Activated CD8-positive, alpha-beta T cell treated with anti-CD3 and anti-CD28 coated beads for 36 hours (primary cell): ENCODE measurements at regions not wholly inside any gene's neighbourhood (a gene's known extent, or its start where the extent isn't known, plus 50 kb on each side); places are given as distances from the start of the nearest gene placed in this dataset.

Experiments
- ATAC-seq: fragments of 200-7000 bp; cut with Tn5 transposase; one replicate; pipeline ENCODE4 v1.10.0; 2021; ENCODE audit warnings: mild to moderate bottlenecking, moderate library complexity
- CTCF ChIA-PET: fragments of 350-600 bp; sonication (Branson Sonifier 250); formaldehyde crosslinking; loops from one replicate; lab custom pipeline; 2021; ENCODE audit warnings: antibody characterized with exemption; lab: Charles Lee
- POLR2A ChIA-PET: fragments of 350-600 bp; sonication (Branson Sonifier 250); formaldehyde crosslinking; loops from one replicate; lab custom pipeline; 2021; ENCODE audit warnings: antibody characterized with exemption; lab: Charles Lee
- DNase-seq: peaks from one replicate; pipeline ENCODE4 v3.0.0-alpha.2; 2020
- H3K27ac Mint-ChIP-seq: one replicate; pipeline ENCODE4 v1.8.0; 2021; ENCODE audit warnings: mild to moderate bottlenecking, mixed read lengths
- H3K27me3 Mint-ChIP-seq: one replicate; pipeline ENCODE4 v1.8.0; 2021; ENCODE audit warnings: mixed read lengths
- H3K36me3 Mint-ChIP-seq: one replicate; pipeline ENCODE4 v1.8.0; 2021; ENCODE audit warnings: low read depth, mixed read lengths
- H3K4me1 Mint-ChIP-seq: one replicate; pipeline ENCODE4 v1.8.0; 2021; ENCODE audit warnings: low read depth, mixed read lengths
- H3K4me3 Mint-ChIP-seq: one replicate; pipeline ENCODE4 v1.8.0; 2021; ENCODE audit warnings: mild to moderate bottlenecking, moderate library complexity, mixed read lengths
- H3K9me3 Mint-ChIP-seq: one replicate; pipeline ENCODE4 v1.8.0; 2021; ENCODE audit warnings: mixed read lengths
- intact Hi-C: fragments of 100-400 bp; cut with micrococcal nuclease; formaldehyde crosslinking; loops from one replicate; pipeline ENCODE4 v1.10.0; 2022
- TF ChIP-seq, protein P1 (sequence below): fragments of 200-600 bp; IDR thresholded peaks from one replicate; pipeline ENCODE4 v1.8.0; 2022; ENCODE audit warnings: antibody characterized with exemption, mild to moderate bottlenecking

DNA sequence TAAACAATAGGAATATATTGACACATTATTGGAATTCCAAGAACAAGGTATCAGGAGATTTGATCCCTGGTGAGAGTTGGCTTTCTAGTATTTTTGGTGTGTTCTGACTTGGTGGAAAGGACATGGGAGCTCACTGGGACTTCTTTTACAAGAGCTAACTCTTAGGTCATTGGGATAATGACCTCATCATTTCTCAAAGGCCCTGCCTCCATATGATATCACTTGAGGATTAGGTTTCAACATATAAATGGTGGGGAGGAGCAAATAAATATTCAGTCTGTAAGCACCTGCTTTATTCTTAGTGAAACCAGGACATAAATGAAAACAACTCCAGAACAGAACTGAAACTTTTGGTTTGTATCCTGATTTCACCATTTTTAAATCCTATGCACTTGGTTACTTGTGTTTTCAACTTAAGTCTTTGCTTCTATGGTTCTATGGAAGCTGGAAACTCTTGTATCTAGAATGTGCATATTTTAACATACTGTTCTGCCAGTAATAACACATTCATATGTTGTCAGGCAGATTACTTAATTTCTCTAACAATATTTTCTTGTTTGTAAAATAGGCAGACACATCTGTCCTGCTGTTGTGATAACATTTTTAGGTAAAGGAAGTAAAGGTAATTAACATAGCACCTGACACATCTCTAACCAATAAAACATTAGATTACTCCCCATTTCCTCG, 1527.7 kb upstream of the CDH8 start:
- Mint-ChIP-seq H3K27me3 (no peaks in the 10 kb centered on the region), H3K4me3 (no peak overlapping the region), H3K9me3 (peaks cover 18% of the 10 kb centered on the region), H3K36me3 (no peaks in the 10 kb centered on the region), H3K27ac (no peak overlapping the region), H3K4me1 (no peaks in the 10 kb centered on the region)
- TF ChIP-seq, protein P1, sequence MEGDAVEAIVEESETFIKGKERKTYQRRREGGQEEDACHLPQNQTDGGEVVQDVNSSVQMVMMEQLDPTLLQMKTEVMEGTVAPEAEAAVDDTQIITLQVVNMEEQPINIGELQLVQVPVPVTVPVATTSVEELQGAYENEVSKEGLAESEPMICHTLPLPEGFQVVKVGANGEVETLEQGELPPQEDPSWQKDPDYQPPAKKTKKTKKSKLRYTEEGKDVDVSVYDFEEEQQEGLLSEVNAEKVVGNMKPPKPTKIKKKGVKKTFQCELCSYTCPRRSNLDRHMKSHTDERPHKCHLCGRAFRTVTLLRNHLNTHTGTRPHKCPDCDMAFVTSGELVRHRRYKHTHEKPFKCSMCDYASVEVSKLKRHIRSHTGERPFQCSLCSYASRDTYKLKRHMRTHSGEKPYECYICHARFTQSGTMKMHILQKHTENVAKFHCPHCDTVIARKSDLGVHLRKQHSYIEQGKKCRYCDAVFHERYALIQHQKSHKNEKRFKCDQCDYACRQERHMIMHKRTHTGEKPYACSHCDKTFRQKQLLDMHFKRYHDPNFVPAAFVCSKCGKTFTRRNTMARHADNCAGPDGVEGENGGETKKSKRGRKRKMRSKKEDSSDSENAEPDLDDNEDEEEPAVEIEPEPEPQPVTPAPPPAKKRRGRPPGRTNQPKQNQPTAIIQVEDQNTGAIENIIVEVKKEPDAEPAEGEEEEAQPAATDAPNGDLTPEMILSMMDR: no peak
- DNase-seq: no peak
- ATAC-seq: no peak
- intact Hi-C loops: no loop called here
- POLR2A ChIA-PET: no interaction called here
- CTCF ChIA-PET: no interaction called here

DNA sequence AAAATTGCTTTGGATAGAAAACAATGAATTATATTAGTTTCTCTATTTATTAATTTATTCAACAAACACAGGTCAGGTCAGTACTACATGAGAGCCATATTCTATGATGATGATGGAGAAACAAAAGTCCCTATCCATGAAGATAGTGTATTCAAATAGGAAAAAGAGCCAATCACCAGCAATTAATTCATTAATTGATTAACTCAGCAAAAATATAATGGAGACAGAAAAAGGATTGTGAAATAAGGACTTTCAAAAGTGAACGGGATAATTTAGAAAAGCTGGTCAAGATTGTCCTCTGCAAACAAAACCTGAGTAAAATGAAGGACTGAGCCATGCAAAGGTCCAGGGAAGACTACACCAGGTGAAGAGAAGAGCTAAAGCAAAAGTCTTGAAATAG, 1517.7 kb upstream of the CDH8 start:
- no peaks in the 10 kb centered on the region for H3K27me3 Mint-ChIP-seq
- ATAC-seq: no peak
- no peak for DNase-seq
- H3K36me3 Mint-ChIP-seq: no peaks in the 10 kb centered on the region
- peaks cover 15% of the 10 kb centered on the region for H3K9me3 Mint-ChIP-seq
- ChIA-PET POLR2A (no interaction called here), CTCF (no interaction called here)
- intact Hi-C loops: no loop called here
- H3K4me3 Mint-ChIP-seq: no peak overlapping the region
- H3K4me1 Mint-ChIP-seq: no peaks in the 10 kb centered on the region
- H3K27ac Mint-ChIP-seq: no peak overlapping the region
- TF ChIP-seq, protein P1: no peak

DNA sequence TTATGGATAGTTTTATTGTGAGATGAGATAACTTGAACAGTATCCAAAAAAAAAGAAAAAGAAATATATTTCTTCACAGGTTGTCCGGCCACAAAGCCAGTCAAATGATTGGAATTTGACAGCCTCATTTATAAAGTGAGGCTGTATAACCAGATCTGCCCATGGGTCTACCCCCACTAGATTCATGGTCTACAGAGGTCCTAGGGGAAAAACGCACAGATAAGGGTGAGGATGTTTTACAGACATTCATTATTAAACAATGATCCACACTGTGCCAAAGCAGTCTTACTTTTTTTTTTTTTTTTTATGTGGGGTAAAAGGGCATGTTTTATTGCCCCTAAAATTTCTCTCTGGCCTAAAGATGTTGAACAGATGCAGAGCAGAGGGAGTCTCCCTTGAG, 1503.0 kb upstream of the CDH8 start:
- ATAC-seq (no peak), DNase-seq (no peak)
- H3K36me3 Mint-ChIP-seq: no peaks in the 10 kb centered on the region
- TF ChIP-seq, protein P1: no peak
- CTCF ChIA-PET: no interaction called here
- H3K9me3 Mint-ChIP-seq: peaks cover 7% of the 10 kb centered on the region
- no peak overlapping the region for H3K4me3 Mint-ChIP-seq
- no peak overlapping the region for H3K27ac Mint-ChIP-seq
- POLR2A ChIA-PET: no interaction called here
- H3K27me3 Mint-ChIP-seq: no peaks in the 10 kb centered on the region
- intact Hi-C loops: no loop called here
- H3K4me1 Mint-ChIP-seq: no peaks in the 10 kb centered on the region

DNA sequence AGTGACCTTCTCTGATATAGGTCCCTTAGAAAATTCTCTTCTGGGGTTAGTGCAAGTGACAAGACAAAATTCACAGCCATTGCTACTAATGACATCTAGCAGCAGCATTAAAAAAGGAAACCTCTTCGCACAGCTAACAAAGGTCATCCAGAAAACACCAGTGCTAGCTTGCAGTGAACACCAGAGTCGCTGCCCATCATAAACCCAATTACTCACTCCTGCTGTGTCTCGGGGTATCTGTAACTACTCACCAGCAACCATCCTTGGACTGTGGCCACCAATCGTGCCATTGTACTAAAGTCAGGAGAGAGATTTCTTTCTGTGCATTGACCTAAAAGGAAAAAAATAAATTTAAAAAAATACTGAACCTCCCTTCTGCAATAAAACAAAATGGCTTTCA, 1494.7 kb upstream of the CDH8 start:
- intact Hi-C loops: no loop called here
- Mint-ChIP-seq H3K4me3 (no peak overlapping the region), H3K36me3 (no peaks in the 10 kb centered on the region), H3K9me3 (peaks cover 42% of the 10 kb centered on the region), H3K27me3 (no peaks in the 10 kb centered on the region), H3K27ac (no peak overlapping the region), H3K4me1 (no peaks in the 10 kb centered on the region)
- TF ChIP-seq, protein P1: no peak
- ATAC-seq: no peak
- no peak for DNase-seq
- POLR2A ChIA-PET: no interaction called here
- CTCF ChIA-PET: no interaction called here

DNA sequence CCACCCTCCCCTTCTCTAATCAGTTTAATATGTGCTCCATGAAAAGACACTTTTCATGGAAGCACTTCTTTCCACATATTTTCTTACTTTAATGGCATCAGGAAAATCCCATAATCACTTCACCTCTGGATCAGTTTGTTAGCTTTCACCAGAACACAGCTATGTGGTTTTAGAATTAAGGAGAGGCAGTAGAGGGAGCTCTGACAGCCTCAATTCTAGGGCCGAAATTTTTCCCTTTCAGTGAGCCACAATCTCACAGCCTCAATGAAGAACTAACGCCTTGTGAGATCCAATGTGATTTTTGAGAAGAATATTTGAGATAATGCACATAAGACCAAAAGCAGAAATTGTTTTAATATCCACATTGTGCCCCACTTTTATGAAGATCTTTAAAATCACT, 1494.0 kb upstream of the CDH8 start:
- POLR2A ChIA-PET: no interaction called here
- ATAC-seq (no peak), DNase-seq (no peak)
- Mint-ChIP-seq H3K4me1 (no peaks in the 10 kb centered on the region), H3K9me3 (peaks cover 42% of the 10 kb centered on the region), H3K27ac (no peak overlapping the region), H3K27me3 (no peaks in the 10 kb centered on the region), H3K36me3 (no peaks in the 10 kb centered on the region), H3K4me3 (no peak overlapping the region)
- TF ChIP-seq, protein P1: no peak
- intact Hi-C loops: no loop called here
- CTCF ChIA-PET: no interaction called here
